ENCODE measurements at regions not wholly inside any gene's neighbourhood (a gene's known extent, or its start where the extent isn't known, plus 50 kb on each side); places are given as distances from the start of the nearest gene placed in this dataset.

GRCh38 chr3:152516216-152516615, 247.5 kb downstream of the MBNL1 start:
- Histone ChIP-seq H2AFZ (ENCODE audit: low read depth, low read length) (no peak overlapping the region), H3K9me3 (ENCODE audit: low read length) (no peaks in the 10 kb centered on the region), H3K4me1 (ENCODE audit: insufficient read depth, low read length) (peaks cover 2% of the 10 kb centered on the region)

GRCh38 chr3:152517502-152517901, 248.8 kb downstream of the MBNL1 start:
- Histone ChIP-seq H3K4me1 (ENCODE audit: insufficient read depth, low read length) (peaks cover 2% of the 10 kb centered on the region), H3K36me3 (ENCODE audit: insufficient read depth, low read length) (no peaks in the 10 kb centered on the region), H3K27me3 (ENCODE audit: insufficient read depth, low read length) (no peaks in the 10 kb centered on the region), H3K9me3 (ENCODE audit: low read length) (no peaks in the 10 kb centered on the region), H2AFZ (ENCODE audit: low read depth, low read length) (no peak overlapping the region), H3K4me3 (ENCODE audit: low read length) (no peak overlapping the region)

More at GRCh38 chr3:152516216-152516615, 247.5 kb downstream of the MBNL1 start:
- no peaks in the 10 kb centered on the region for H3K27me3 ChIP-seq (ENCODE audit: insufficient read depth, low read length)
- no peaks in the 10 kb centered on the region for H3K36me3 ChIP-seq (ENCODE audit: insufficient read depth, low read length)
- no peak overlapping the region for H3K4me3 ChIP-seq (ENCODE audit: low read length)

- no peaks in the 10 kb centered on the region for H3K9me3 ChIP-seq (ENCODE audit: low read length)
- no peak overlapping the region for H3K4me3 ChIP-seq (ENCODE audit: low read length)
- no peak overlapping the region for H2AFZ ChIP-seq (ENCODE audit: low read depth, low read length)
- no peaks in the 10 kb centered on the region for H3K36me3 ChIP-seq (ENCODE audit: insufficient read depth, low read length)
- H3K27me3 ChIP-seq (ENCODE audit: insufficient read depth, low read length): no peaks in the 10 kb centered on the region
- H3K4me1 ChIP-seq (ENCODE audit: insufficient read depth, low read length): peaks cover 2% of the 10 kb centered on the region
These were observed 249.6 kb downstream of the MBNL1 start for GRCh38 chr3:152518346-152518745.

- Histone ChIP-seq H3K27me3 (ENCODE audit: insufficient read depth, low read length) (no peaks in the 10 kb centered on the region), H3K36me3 (ENCODE audit: insufficient read depth, low read length) (no peaks in the 10 kb centered on the region), H3K4me1 (ENCODE audit: insufficient read depth, low read length) (peaks cover 2% of the 10 kb centered on the region), H2AFZ (ENCODE audit: low read depth, low read length) (no peak overlapping the region), H3K4me3 (ENCODE audit: low read length) (no peak overlapping the region), H3K9me3 (ENCODE audit: low read length) (no peaks in the 10 kb centered on the region)
These were observed 250.6 kb downstream of the MBNL1 start for GRCh38 chr3:152519376-152519775.

GRCh38 chr3:152522036-152522435, 253.3 kb downstream of the MBNL1 start:
- H3K4me1 ChIP-seq (ENCODE audit: insufficient read depth, low read length): peaks cover 2% of the 10 kb centered on the region
- no peaks in the 10 kb centered on the region for H3K9me3 ChIP-seq (ENCODE audit: low read length)
- H3K36me3 ChIP-seq (ENCODE audit: insufficient read depth, low read length): no peaks in the 10 kb centered on the region
- no peak overlapping the region for H2AFZ ChIP-seq (ENCODE audit: low read depth, low read length)
- no peak overlapping the region for H3K4me3 ChIP-seq (ENCODE audit: low read length)
- no peaks in the 10 kb centered on the region for H3K27me3 ChIP-seq (ENCODE audit: insufficient read depth, low read length)

- no peak overlapping the region for H2AFZ ChIP-seq (ENCODE audit: low read depth, low read length)
- H3K9me3 ChIP-seq (ENCODE audit: low read length): no peaks in the 10 kb centered on the region
- H3K4me3 ChIP-seq (ENCODE audit: low read length): no peak overlapping the region
- no peaks in the 10 kb centered on the region for H3K36me3 ChIP-seq (ENCODE audit: insufficient read depth, low read length)
- H3K27me3 ChIP-seq (ENCODE audit: insufficient read depth, low read length): no peaks in the 10 kb centered on the region
- no peaks in the 10 kb centered on the region for H3K4me1 ChIP-seq (ENCODE audit: insufficient read depth, low read length)
These were observed 255.7 kb downstream of the MBNL1 start for GRCh38 chr3:152524198-152525140.

- no peaks in the 10 kb centered on the region for H3K36me3 ChIP-seq (ENCODE audit: insufficient read depth, low read length)
- H3K4me3 ChIP-seq (ENCODE audit: low read length): no peak overlapping the region
- no peaks in the 10 kb centered on the region for H3K9me3 ChIP-seq (ENCODE audit: low read length)
- H2AFZ ChIP-seq (ENCODE audit: low read depth, low read length): no peak overlapping the region
- H3K4me1 ChIP-seq (ENCODE audit: insufficient read depth, low read length): no peaks in the 10 kb centered on the region
- no peaks in the 10 kb centered on the region for H3K27me3 ChIP-seq (ENCODE audit: insufficient read depth, low read length)
These were observed 263.0 kb downstream of the MBNL1 start for GRCh38 chr3:152531717-152532116.

GRCh38 chr3:152538518-152538917, 269.8 kb downstream of the MBNL1 start:
- H3K27me3 ChIP-seq (ENCODE audit: insufficient read depth, low read length): no peaks in the 10 kb centered on the region
- no peaks in the 10 kb centered on the region for H3K36me3 ChIP-seq (ENCODE audit: insufficient read depth, low read length)
- no peak overlapping the region for H3K4me3 ChIP-seq (ENCODE audit: low read length)
- no peaks in the 10 kb centered on the region for H3K4me1 ChIP-seq (ENCODE audit: insufficient read depth, low read length)
- H3K9me3 ChIP-seq (ENCODE audit: low read length): no peaks in the 10 kb centered on the region
- no peak overlapping the region for H2AFZ ChIP-seq (ENCODE audit: low read depth, low read length)

GRCh38 chr3:152539191-152539764, 270.5 kb downstream of the MBNL1 start:
- Histone ChIP-seq H3K27me3 (ENCODE audit: insufficient read depth, low read length) (no peaks in the 10 kb centered on the region), H3K4me3 (ENCODE audit: low read length) (no peak overlapping the region), H3K4me1 (ENCODE audit: insufficient read depth, low read length) (no peaks in the 10 kb centered on the region)

GRCh38 chr3:152540120-152540519, 271.4 kb downstream of the MBNL1 start:
- no peak overlapping the region for H2AFZ ChIP-seq (ENCODE audit: low read depth, low read length)
- H3K9me3 ChIP-seq (ENCODE audit: low read length): no peaks in the 10 kb centered on the region
- H3K4me1 ChIP-seq (ENCODE audit: insufficient read depth, low read length): no peaks in the 10 kb centered on the region
- no peaks in the 10 kb centered on the region for H3K36me3 ChIP-seq (ENCODE audit: insufficient read depth, low read length)
- no peak overlapping the region for H3K4me3 ChIP-seq (ENCODE audit: low read length)
- H3K27me3 ChIP-seq (ENCODE audit: insufficient read depth, low read length): no peaks in the 10 kb centered on the region

More at GRCh38 chr3:152539191-152539764, 270.5 kb downstream of the MBNL1 start:
- no peak overlapping the region for H2AFZ ChIP-seq (ENCODE audit: low read depth, low read length)
- no peaks in the 10 kb centered on the region for H3K36me3 ChIP-seq (ENCODE audit: insufficient read depth, low read length)
- H3K9me3 ChIP-seq (ENCODE audit: low read length): no peaks in the 10 kb centered on the region

- Histone ChIP-seq H2AFZ (ENCODE audit: low read depth, low read length) (no peak overlapping the region), H3K4me3 (ENCODE audit: low read length) (no peak overlapping the region), H3K36me3 (ENCODE audit: insufficient read depth, low read length) (no peaks in the 10 kb centered on the region), H3K27me3 (ENCODE audit: insufficient read depth, low read length) (no peaks in the 10 kb centered on the region), H3K9me3 (ENCODE audit: low read length) (no peaks in the 10 kb centered on the region), H3K4me1 (ENCODE audit: insufficient read depth, low read length) (no peaks in the 10 kb centered on the region)
These were observed 278.4 kb downstream of the MBNL1 start for GRCh38 chr3:152547153-152547552.

- no peaks in the 10 kb centered on the region for H3K9me3 ChIP-seq (ENCODE audit: low read length)
- no peaks in the 10 kb centered on the region for H3K27me3 ChIP-seq (ENCODE audit: insufficient read depth, low read length)
- H2AFZ ChIP-seq (ENCODE audit: low read depth, low read length): no peak overlapping the region
- H3K4me3 ChIP-seq (ENCODE audit: low read length): no peak overlapping the region
- no peaks in the 10 kb centered on the region for H3K36me3 ChIP-seq (ENCODE audit: insufficient read depth, low read length)
- no peaks in the 10 kb centered on the region for H3K4me1 ChIP-seq (ENCODE audit: insufficient read depth, low read length)
These were observed 280.5 kb downstream of the MBNL1 start for GRCh38 chr3:152549263-152549662.

GRCh38 chr3:152550284-152550683, 281.6 kb downstream of the MBNL1 start:
- Histone ChIP-seq H2AFZ (ENCODE audit: low read depth, low read length) (no peak overlapping the region), H3K9me3 (ENCODE audit: low read length) (no peaks in the 10 kb centered on the region), H3K4me3 (ENCODE audit: low read length) (no peak overlapping the region)

More at GRCh38 chr3:152550284-152550683, 281.6 kb downstream of the MBNL1 start:
- no peaks in the 10 kb centered on the region for H3K4me1 ChIP-seq (ENCODE audit: insufficient read depth, low read length)
- H3K27me3 ChIP-seq (ENCODE audit: insufficient read depth, low read length): no peaks in the 10 kb centered on the region
- H3K36me3 ChIP-seq (ENCODE audit: insufficient read depth, low read length): no peaks in the 10 kb centered on the region
